GM12892 (cell line): ENCODE measurements at regions not wholly inside any gene's neighbourhood (a gene's known extent, or its start where the extent isn't known, plus 50 kb on each side); places are given as distances from the start of the nearest gene placed in this dataset.

ENCODE experiments used
- DNase-seq: peaks from one replicate; pipeline ENCODE4 v3.0.0; 2011; ENCODE audit not compliant: insufficient read length
- FAIRE-seq: peaks from 2 replicates; lab custom pipeline; 2011; peaks lifted over from hg19 to GRCh38; lab: Jason Lieb, UNC
- POLR2A ChIP-seq: IDR thresholded peaks from 2 replicates; pipeline ENCODE4 v1.6.1; 2011; ENCODE audit warnings: low read depth, low read length, control low read depth
- POLR2AphosphoS5 ChIP-seq: IDR thresholded peaks from 2 replicates; pipeline ENCODE4 v1.6.1; 2011; ENCODE audit warnings: low read depth, low read length, control low read depth
- TAF1 ChIP-seq: IDR thresholded peaks from 2 replicates; pipeline ENCODE4 v1.6.1; 2011; ENCODE audit warnings: low read depth, mild to moderate bottlenecking, control low read depth, low read length, borderline replicate concordance

- DNase-seq (no peak), FAIRE-seq (no peak)
- TF ChIP-seq POLR2A = no peak
- no peak for TF ChIP-seq TAF1
- TF ChIP-seq POLR2AphosphoS5 = no peak
Measured at GRCh38 chr4:152029631-152030030, 268.8 kb upstream of the GATB start.

DNA sequence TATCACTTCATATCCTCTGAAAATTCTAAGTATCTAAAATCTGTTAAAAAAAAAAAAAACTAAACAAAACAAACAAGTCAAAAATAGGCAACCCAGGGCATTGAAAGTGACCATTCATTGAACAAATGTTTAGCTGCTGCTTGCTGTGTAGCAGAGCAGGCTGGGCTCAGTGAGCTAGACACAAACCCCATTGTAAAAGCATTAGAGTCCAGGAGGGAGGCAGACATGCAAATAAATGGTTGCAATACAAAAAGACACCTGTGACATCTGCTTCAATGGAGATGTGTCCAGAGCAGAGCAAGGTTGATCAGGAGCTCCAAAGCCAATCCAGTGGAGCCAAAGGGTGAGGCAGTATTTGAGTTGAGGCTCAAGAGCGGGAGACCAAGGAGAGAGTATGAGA lies 267.3 kb upstream of the GATB start:
- DNase-seq (no peak), FAIRE-seq (no peak)
- no peak for TF ChIP-seq POLR2AphosphoS5
- TF ChIP-seq POLR2A = no peak
- no peak for TF ChIP-seq TAF1

GRCh38 chr4:152024881-152025280 lies 264.1 kb upstream of the GATB start:
- no peak for FAIRE-seq
- no peak for TF ChIP-seq POLR2A
- TF ChIP-seq TAF1 = no peak
- TF ChIP-seq POLR2AphosphoS5 = no peak
- DNase-seq = no peak

DNA sequence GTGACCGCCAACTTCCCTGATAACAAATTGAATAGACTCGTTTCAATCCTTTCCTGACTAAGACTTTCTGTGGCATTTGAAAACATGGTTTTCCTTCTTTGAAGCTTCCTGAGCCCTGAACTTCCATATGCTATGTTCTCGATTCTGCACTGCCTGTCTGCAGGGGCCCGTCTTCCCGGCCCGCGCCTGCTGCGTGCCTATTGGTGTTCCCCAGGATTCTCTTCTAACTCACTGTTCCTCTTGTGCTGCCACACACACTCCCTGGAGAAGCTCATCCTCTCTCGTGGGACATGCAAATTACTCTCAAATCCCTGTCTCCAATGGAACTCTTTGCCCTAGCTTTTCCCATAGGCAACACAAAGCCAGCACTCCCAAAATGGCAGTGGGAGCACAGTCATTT lies 262.9 kb upstream of the GATB start:
- TF ChIP-seq TAF1 = no peak
- FAIRE-seq = no peak
- no peak for DNase-seq

DNA sequence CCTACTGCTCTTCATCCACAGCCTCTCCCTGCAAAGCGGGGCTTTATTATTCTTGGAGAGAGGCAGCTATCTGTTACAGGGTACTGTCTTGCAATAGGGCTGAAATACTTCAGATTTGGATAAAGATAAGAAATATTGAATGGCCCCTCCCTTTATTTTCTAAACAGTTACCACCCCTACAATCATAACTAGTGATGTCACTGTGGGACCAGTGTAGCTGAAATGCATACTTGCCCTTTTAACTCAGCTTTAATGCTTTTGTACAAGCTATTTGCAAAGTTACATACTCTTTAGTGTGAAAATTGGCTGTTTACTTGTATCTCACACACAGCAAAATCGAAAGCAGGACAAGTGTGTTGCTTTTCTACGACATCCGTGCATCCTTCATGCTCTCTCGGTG lies 261.7 kb upstream of the GATB start:
- no peak for FAIRE-seq
- TF ChIP-seq POLR2A = no peak
- TF ChIP-seq POLR2AphosphoS5 = no peak
- TF ChIP-seq TAF1 = no peak

GRCh38 chr4:152021788-152022438 lies 261.1 kb upstream of the GATB start:
- TF ChIP-seq TAF1 = no peak
- TF ChIP-seq POLR2AphosphoS5 = no peak
- TF ChIP-seq POLR2A = no peak
- no peak for DNase-seq
- FAIRE-seq = no peak

More for the DNA sequence above, 261.7 kb upstream of the GATB start:
- DNase-seq = no peak

DNA sequence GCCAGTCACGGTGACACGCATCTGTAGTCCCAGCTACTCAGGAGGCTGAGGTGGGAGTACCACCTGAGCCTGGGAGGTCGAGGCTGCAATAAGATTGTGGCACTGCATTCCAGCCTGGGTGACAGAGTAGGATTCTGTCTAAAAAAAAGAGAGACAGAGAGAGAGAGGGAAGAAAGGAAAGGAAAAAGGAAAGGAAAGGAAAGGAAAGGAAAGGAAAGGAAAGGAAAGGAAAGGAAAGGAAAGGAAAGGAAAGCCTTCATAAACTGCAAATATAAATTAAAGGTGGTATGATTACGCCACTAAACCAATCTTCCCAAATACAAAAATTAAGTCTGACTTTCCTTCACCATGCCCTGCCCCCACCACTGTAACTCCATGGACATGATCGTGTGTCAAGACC lies 259.3 kb upstream of the GATB start:
- no peak for DNase-seq
- FAIRE-seq = no peak
- no peak for TF ChIP-seq TAF1
- no peak for TF ChIP-seq POLR2A
- TF ChIP-seq POLR2AphosphoS5 = no peak

- no peak for TF ChIP-seq TAF1
- no peak for TF ChIP-seq POLR2A
- TF ChIP-seq POLR2AphosphoS5 = no peak
- no peak for DNase-seq
- no peak for FAIRE-seq
Measured at GRCh38 chr4:152016303-152016620, 255.5 kb upstream of the GATB start.

DNA sequence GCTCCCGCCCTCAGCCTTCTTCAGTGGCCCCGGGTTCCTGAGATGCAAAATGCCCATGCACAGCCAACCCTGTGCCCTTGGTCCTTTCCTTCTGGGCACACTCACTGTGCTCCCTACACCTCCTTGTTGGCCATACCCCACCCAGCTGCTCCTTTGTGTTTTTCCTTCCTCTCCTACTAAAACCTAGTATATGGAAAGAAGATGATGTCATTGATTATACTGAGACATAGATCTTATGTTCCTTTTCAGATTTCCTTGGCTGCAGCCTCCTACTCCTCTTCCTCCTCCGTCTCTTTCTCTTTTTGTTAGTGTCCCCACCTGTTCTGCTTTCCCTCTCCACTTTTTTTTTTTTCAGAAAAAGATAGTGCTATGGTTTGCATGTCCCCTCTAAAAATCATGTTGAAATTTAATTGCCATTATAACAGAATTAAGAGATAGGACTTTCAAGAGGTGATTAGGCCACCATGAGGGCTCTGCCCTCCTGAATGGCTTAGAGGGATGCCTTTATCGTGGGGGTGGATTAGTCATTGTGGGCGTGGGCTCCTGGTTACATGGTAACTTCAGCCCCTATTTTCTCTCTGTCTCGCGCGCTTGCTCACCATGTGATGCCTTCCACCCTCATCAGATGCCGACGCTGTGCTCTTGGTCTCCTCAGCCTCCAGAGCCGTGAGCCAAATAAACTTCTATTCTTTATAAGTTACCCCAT lies 254.9 kb upstream of the GATB start:
- FAIRE-seq (no peak), DNase-seq (no peak)
- TF ChIP-seq POLR2AphosphoS5 = no peak
- no peak for TF ChIP-seq POLR2A

GRCh38 chr4:152014280-152014679 lies 253.5 kb upstream of the GATB start:
- peak; percentile 10 for DNase-seq
- FAIRE-seq = peak; percentile 85
- TF ChIP-seq POLR2AphosphoS5 (no peak), TAF1 (no peak), POLR2A (no peak)

DNA sequence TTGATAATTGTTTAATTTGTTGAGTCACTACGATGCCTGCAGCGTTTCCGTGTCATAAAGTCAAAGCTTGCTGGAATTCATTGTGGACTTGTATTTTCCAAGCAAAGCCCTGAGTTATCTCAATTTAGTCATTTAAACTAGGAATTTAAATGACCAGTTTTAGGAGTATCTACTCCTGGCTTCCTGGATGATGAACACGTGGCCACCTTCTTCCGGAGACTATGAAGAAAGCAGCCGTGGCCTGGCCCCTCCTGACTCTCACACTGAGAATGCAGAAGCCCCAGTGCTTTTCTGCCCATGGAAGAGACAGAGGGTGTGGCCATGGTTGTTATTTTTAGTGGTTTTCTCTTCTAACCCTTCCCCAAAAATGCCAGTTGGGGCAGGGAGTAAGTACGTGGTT lies 250.7 kb upstream of the GATB start:
- TF ChIP-seq TAF1 (no peak), POLR2A (no peak), POLR2AphosphoS5 (no peak)
- FAIRE-seq (no peak), DNase-seq (no peak)

DNA sequence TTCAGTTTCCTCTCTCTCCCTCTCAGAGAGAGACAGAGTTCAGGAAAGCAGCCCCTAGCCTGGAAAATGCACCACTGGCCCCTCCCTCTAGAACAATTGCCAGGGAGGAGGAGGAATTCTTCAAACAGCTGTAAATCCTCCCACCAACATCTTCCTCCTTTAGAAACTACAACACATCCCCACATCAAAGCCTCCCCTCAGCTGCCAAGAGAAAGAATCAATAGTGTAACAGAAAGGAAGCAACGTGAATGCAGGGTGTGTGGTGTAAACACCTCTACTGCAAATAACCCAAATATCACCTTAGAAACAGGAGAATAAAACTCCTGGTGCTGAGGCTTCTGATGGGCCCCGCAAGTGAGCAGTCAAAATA lies 249.9 kb upstream of the GATB start:
- TF ChIP-seq POLR2AphosphoS5 (no peak), POLR2A (no peak), TAF1 (no peak)
- DNase-seq (no peak), FAIRE-seq (no peak)
